GM23248 (cell line): ENCODE measurements at regions not wholly inside any gene's neighbourhood (a gene's known extent, or its start where the extent isn't known, plus 50 kb on each side); places are given as distances from the start of the nearest gene placed in this dataset.

ENCODE experiments used
- DNase-seq: peaks from one replicate; pipeline ENCODE4 v3.0.0-alpha.2; 2015
- H2AFZ ChIP-seq: fragments of 200-600 bp; sonication (generic); 2 replicates; pipeline ENCODE4 v1.6.1; 2016; ENCODE audit warnings: antibody characterized with exemption
- H3F3A ChIP-seq: fragments of 200-600 bp; sonication (generic); 2 replicates; pipeline ENCODE4 v1.6.1; 2016; ENCODE audit warnings: mild to moderate bottlenecking, antibody characterized with exemption, mixed run types; ENCODE audit not compliant: insufficient read depth
- H3K27ac ChIP-seq: fragments of 200-600 bp; sonication (generic); 2 replicates; pipeline ENCODE4 v1.5.1; 2016; ENCODE audit warnings: mild to moderate bottlenecking
- H3K27me3 ChIP-seq: fragments of 200-600 bp; sonication (generic); replicated peaks from 2 replicates; pipeline ENCODE4 v1.6.1; 2016; ENCODE audit warnings: mild to moderate bottlenecking; ENCODE audit not compliant: insufficient read depth
- H3K36me3 ChIP-seq: fragments of 200-600 bp; sonication (generic); 2 replicates; pipeline ENCODE4 v1.6.1; 2016; ENCODE audit warnings: low read depth, mild to moderate bottlenecking
- H3K4me1 ChIP-seq: fragments of 200-600 bp; sonication (generic); 2 replicates; pipeline ENCODE4 v1.6.1; 2016; ENCODE audit warnings: mild to moderate bottlenecking; ENCODE audit not compliant: insufficient read depth
- H3K4me2 ChIP-seq: fragments of 200-600 bp; sonication (generic); one replicate; pipeline ENCODE4 v1.6.1; 2016; ENCODE audit warnings: mild to moderate bottlenecking; ENCODE audit not compliant: unreplicated experiment
- H3K4me3 ChIP-seq: fragments of 200-600 bp; sonication (generic); 2 replicates; pipeline ENCODE4 v1.5.1; 2016; ENCODE audit warnings: mild to moderate bottlenecking
- H3K79me2 ChIP-seq: fragments of 200-600 bp; sonication (generic); 2 replicates; pipeline ENCODE4 v1.6.1; 2016; ENCODE audit warnings: mild to moderate bottlenecking; ENCODE audit not compliant: insufficient read depth
- H3K9ac ChIP-seq: fragments of 200-600 bp; sonication (generic); 2 replicates; pipeline ENCODE4 v1.6.1; 2016; ENCODE audit warnings: mild to moderate bottlenecking
- H3K9me2 ChIP-seq: fragments of 200-600 bp; sonication (generic); 2 replicates; pipeline ENCODE4 v1.6.1; 2016; ENCODE audit warnings: mixed run types, mild to moderate bottlenecking, moderate library complexity; ENCODE audit not compliant: insufficient read depth
- H3K9me3 ChIP-seq: fragments of 200-600 bp; sonication (generic); one replicate; pipeline ENCODE4 v1.6.1; 2017; ENCODE audit warnings: low read depth
- H4K20me1 ChIP-seq: fragments of 200-600 bp; sonication (generic); 2 replicates; pipeline ENCODE4 v1.6.0; 2016; ENCODE audit not compliant: insufficient read depth
- EZH2 ChIP-seq: fragments of 200-600 bp; sonication (generic); IDR thresholded peaks from 2 replicates; pipeline ENCODE4 v1.6.1; 2018; ENCODE audit warnings: antibody characterized with exemption, mild to moderate bottlenecking; ENCODE audit not compliant: insufficient read depth, poor library complexity, severe bottlenecking
- EZH2phosphoT487 ChIP-seq: fragments of 200-600 bp; sonication (generic); IDR thresholded peaks from 2 replicates; pipeline ENCODE4 v1.6.1; 2018; ENCODE audit warnings: antibody characterized with exemption, moderate library complexity, mild to moderate bottlenecking, low read depth; ENCODE audit not compliant: insufficient read depth
- WGBS, 2 experiments: methylation state at CpG; one replicate each; pipeline ENCODE4 v1.1.6; 2015 to 2017; ENCODE audit warnings: low lambda C conversion rate in 2 of 2, low coverage in 1 of 2; ENCODE audit errors: missing lambda C conversion rate in 2 of 2; 5-methylcytosine and 5-hydroxymethylcytosine counted together
- in situ Hi-C: fragments of 300-500 bp; cut with MboI; formaldehyde crosslinking; loops from 2 replicates; pipeline ENCODE4 v1.15.0; 2020

DNA sequence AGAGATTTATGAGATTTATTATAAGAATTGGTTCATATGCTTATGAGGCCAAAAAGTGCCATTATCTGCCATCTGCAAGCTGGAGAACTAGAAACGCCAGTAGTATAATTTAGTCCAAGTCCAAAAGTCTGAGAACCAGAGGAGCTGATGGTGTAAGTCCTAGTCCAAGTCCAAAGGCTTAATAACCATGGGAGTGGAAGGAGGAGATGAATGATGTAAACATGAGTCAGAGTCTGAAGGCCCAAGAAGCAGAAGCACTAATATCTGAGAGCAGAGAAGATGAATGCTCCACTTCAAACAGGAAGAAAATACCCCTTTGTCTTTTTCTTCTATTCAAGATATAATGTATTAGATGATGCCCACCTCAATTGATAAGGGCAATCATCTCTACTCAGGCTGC lies 185.7 kb downstream of the CGGBP1 start:
- Histone ChIP-seq H4K20me1 (no peaks in the 10 kb centered on the region), H2AFZ (peak overlapping the region; percentile 43; the same call in 1 of the 2 replicates), H3K4me3 (no peak overlapping the region), H3K4me1 (0 out of 2 replicates have a peak, but pooled peaks cover 6% of the 10 kb centered on the region), H3K4me2 (no peak overlapping the region), H3K9ac (no peak overlapping the region), H3K36me3 (no peaks in the 10 kb centered on the region), H3K27ac (no peak overlapping the region), H3K27me3 (no peaks in the 10 kb centered on the region), H3K9me3 (no peaks in the 10 kb centered on the region), H3K79me2 (no peaks in the 10 kb centered on the region), H3K9me2 (no peaks in the 10 kb centered on the region), H3F3A (no peaks in the 10 kb centered on the region)
- DNase-seq: peak; percentile 82
- WGBS, 2 experiments: 15 to 22% methylated on average over 1 of the region's 1 CpG
- TF ChIP-seq EZH2 (no peak), EZH2phosphoT487 (no peak)
- in situ Hi-C loops: no loop called here

DNA sequence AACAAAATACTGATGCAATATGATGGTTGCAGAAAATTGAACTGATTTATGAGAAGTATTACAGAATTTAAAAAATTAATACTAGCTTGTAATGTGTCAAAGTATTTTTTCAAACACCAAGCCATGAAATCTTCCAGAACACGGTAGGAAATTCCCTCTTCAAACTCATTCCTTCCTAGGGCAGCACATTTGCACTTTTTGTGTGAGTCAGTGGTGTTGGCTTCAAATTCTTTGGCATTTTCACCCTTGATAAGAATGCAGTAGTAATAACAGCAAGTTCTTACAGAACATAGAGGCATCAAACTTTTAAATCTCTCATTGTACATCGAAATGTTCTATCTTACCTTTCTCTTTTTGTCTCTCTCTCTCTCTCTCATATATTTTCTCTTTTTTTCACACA lies 191.8 kb downstream of the CGGBP1 start:
- Histone ChIP-seq H3K4me2 (peak overlapping the region; percentile 28), H3K4me3 (0 out of 2 replicates have a peak overlapping the region, but pooled peaks have one; percentile 2), H3K36me3 (no peaks in the 10 kb centered on the region), H3K9me2 (no peaks in the 10 kb centered on the region), H3K4me1 (peaks cover 10% of the 10 kb centered on the region), H3F3A (no peaks in the 10 kb centered on the region), H3K79me2 (no peaks in the 10 kb centered on the region), H2AFZ (no peak overlapping the region), H3K27me3 (no peaks in the 10 kb centered on the region), H4K20me1 (no peaks in the 10 kb centered on the region), H3K9me3 (no peaks in the 10 kb centered on the region), H3K9ac (no peak overlapping the region), H3K27ac (no peak overlapping the region)
- 8 to 16% methylated on average over 2 of the region's 2 CpGs for WGBS, 2 experiments
- TF ChIP-seq EZH2phosphoT487 (no peak), EZH2 (no peak)
- peak; percentile 67 for DNase-seq
- in situ Hi-C loops: no loop called here

DNA sequence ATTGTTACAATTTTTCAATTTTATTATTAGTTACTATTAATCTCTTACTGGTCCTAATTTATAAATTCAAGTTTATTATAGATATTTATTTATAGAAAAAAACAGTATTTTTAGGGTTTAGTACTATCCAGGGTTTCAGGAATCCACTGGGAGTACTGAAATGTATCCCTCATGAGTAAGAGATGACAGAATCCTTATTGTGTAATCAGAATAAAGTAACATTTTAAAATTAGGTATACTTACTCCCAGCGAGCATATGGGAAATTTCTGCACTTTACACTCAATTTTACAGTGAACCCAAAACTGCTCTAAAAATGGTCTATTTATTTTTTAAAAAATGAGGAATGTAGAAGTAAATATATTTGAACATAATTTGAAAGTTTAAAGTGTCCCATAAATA lies 202.7 kb downstream of the CGGBP1 start:
- no peak overlapping the region for H2AFZ ChIP-seq
- no peak overlapping the region; the same call in 1 of the 2 replicates for H3K4me3 ChIP-seq
- H3K4me1 ChIP-seq: peaks cover 25% of the 10 kb centered on the region
- no peaks in the 10 kb centered on the region for H3K27me3 ChIP-seq
- TF ChIP-seq EZH2 (no peak), EZH2phosphoT487 (no peak)
- in situ Hi-C loops: no loop called here
- no peaks in the 10 kb centered on the region for H3K9me2 ChIP-seq
- H3K27ac ChIP-seq: peak overlapping the region; percentile 64
- H3F3A ChIP-seq: peaks cover 17% of the 10 kb centered on the region; the same call in 1 of the 2 replicates
- no peaks in the 10 kb centered on the region for H3K79me2 ChIP-seq
- no peaks in the 10 kb centered on the region for H4K20me1 ChIP-seq
- H3K9me3 ChIP-seq: no peaks in the 10 kb centered on the region
- 2 to 4% methylated on average over 1 of the region's 1 CpG for WGBS, 2 experiments
- peak overlapping the region; percentile 90 for H3K4me2 ChIP-seq
- DNase-seq: peak; percentile 75
- 0 out of 2 replicates have a peak overlapping the region, but pooled peaks have one; percentile 36 for H3K9ac ChIP-seq
- H3K36me3 ChIP-seq: no peaks in the 10 kb centered on the region

DNA sequence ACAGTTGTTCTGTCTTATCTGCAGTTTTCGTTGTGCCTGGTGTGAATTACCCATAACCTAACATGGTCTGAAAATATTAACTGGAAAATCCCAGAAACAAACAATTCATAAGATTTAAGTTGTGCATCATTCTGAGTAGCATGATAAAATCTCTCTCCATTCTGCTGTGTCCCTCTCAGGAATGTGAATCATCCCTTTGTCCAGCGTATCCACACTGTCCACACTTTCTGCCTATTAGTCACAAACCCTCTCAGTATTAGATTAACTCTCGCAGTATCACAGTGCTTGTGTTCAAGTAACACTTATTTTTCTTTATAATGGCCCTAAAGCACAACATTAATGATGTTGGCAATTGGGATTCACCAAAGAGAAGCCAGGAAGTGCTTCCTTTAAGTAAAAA lies 203.2 kb downstream of the CGGBP1 start:
- in situ Hi-C loops: no loop called here
- no peaks in the 10 kb centered on the region for H3K79me2 ChIP-seq
- peak overlapping the region; percentile 64 for H3K27ac ChIP-seq
- 0 out of 2 replicates have a peak overlapping the region, but pooled peaks have one; percentile 36 for H3K9ac ChIP-seq
- H3K36me3 ChIP-seq: no peaks in the 10 kb centered on the region
- DNase-seq: peak; percentile 91
- H3K4me3 ChIP-seq: peak overlapping the region; percentile 60
- H3K4me2 ChIP-seq: peak overlapping the region; percentile 90
- H4K20me1 ChIP-seq: no peaks in the 10 kb centered on the region
- peaks cover 25% of the 10 kb centered on the region for H3K4me1 ChIP-seq
- no peaks in the 10 kb centered on the region for H3K9me3 ChIP-seq
- peaks cover 17% of the 10 kb centered on the region; the same call in 1 of the 2 replicates for H3F3A ChIP-seq
- 4 to 5% methylated on average over 3 of the region's 3 CpGs for WGBS, 2 experiments
- no peak overlapping the region for H2AFZ ChIP-seq
- H3K9me2 ChIP-seq: no peaks in the 10 kb centered on the region
- TF ChIP-seq EZH2phosphoT487 (no peak), EZH2 (no peak)
- H3K27me3 ChIP-seq: no peaks in the 10 kb centered on the region
